DND-41 (cell line): ENCODE measurements at regions not wholly inside any gene's neighbourhood (a gene's known extent, or its start where the extent isn't known, plus 50 kb on each side); places are given as distances from the start of the nearest gene placed in this dataset.

Experiments
- ATAC-seq: fragments of 200-7000 bp; cut with Tn5 transposase; 3 replicates; pipeline ENCODE4 v1.9.1; 2021; ENCODE audit warnings: low read depth; ENCODE audit not compliant: insufficient read depth
- DNase-seq: peaks from one replicate; pipeline ENCODE4 v3.0.0-alpha.2; 2020
- H2AFZ ChIP-seq: 2 replicates; pipeline ENCODE4 v1.6.0; 2012; ENCODE audit warnings: low read depth, low read length
- H3K27ac ChIP-seq: 2 replicates; pipeline ENCODE4 v1.5.1; 2012; ENCODE audit warnings: low read length, inconsistent platforms
- H3K27me3 ChIP-seq: fragments of 200-600 bp; sonication (generic); 2 replicates; pipeline ENCODE4 v1.6.0; 2012; ENCODE audit warnings: low read length, mild to moderate bottlenecking, inconsistent platforms; ENCODE audit not compliant: insufficient read depth, poor library complexity
- H3K36me3 ChIP-seq: 2 replicates; pipeline ENCODE4 v1.5.1; 2012; ENCODE audit warnings: low read length, inconsistent platforms; ENCODE audit not compliant: insufficient read depth
- H3K4me1 ChIP-seq: 2 replicates; pipeline ENCODE4 v1.5.1; 2012; ENCODE audit warnings: mild to moderate bottlenecking, low read length; ENCODE audit not compliant: insufficient read depth
- H3K4me2 ChIP-seq: 2 replicates; pipeline ENCODE4 v1.6.0; 2012; ENCODE audit warnings: mild to moderate bottlenecking, moderate library complexity, low read length, inconsistent platforms; ENCODE audit not compliant: insufficient read depth
- H3K4me3 ChIP-seq, 2 experiments: fragments of 200-600 bp in 1 of 2; shearing (Covaris generic) in 1 of 2; 2 replicates each; pipeline ENCODE4 v1.5.1; 2012 to 2016; ENCODE audit warnings: inconsistent platforms in 2 of 2, low read length in 2 of 2, mild to moderate bottlenecking in 2 of 2, low read depth in 1 of 2, moderate library complexity in 1 of 2
- H3K79me2 ChIP-seq: 2 replicates; pipeline ENCODE4 v1.6.0; 2012; ENCODE audit warnings: low read length, inconsistent platforms; ENCODE audit not compliant: insufficient read depth
- H3K9ac ChIP-seq: 2 replicates; pipeline ENCODE4 v1.6.0; 2012; ENCODE audit warnings: low read depth, mild to moderate bottlenecking, inconsistent platforms, low read length, moderate library complexity
- H3K9me3 ChIP-seq: 2 replicates; pipeline ENCODE4 v1.5.1; 2012; ENCODE audit warnings: low read length, moderate library complexity, mild to moderate bottlenecking, inconsistent platforms; ENCODE audit not compliant: insufficient read depth, severe bottlenecking
- H4K20me1 ChIP-seq: 2 replicates; pipeline ENCODE4 v1.6.0; 2012; ENCODE audit warnings: low read length; ENCODE audit not compliant: insufficient read depth
- EZH2 ChIP-seq: IDR thresholded peaks from 3 replicates; pipeline ENCODE4 v1.6.1; 2012; ENCODE audit warnings: borderline replicate concordance, low read depth, mild to moderate bottlenecking, moderate library complexity, low read length, inconsistent platforms; ENCODE audit not compliant: severe bottlenecking
- TF ChIP-seq, protein P1 (sequence below): IDR thresholded peaks from 2 replicates; pipeline ENCODE4 v1.5.1; 2012; ENCODE audit warnings: borderline replicate concordance, low read length, moderate library complexity, mild to moderate bottlenecking; ENCODE audit not compliant: poor library complexity, severe bottlenecking; ENCODE audit errors: extremely low read depth

DNA sequence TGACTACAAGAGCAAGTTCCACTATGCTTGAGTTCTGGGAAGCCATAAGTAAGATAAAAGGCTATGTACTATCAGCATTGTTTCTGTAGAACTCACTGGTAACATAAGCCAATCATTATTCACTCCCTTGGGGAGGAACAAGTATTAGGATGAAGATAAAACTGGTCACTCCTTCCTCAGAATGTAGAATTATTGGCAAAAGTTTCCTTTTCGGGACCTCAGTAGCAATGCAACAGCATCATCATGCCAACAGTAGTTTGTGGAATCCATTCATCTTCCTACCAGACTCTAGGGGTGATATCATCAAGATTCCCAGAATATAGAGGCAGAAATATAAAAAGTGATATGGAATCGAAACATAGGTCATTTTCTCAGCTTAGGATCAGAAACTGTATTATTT, 209.5 kb downstream of the PLOD2 start:
- Histone ChIP-seq H3K79me2 (no peaks in the 10 kb centered on the region), H3K4me3 (no peak overlapping the region), H3K27ac (no peak overlapping the region), H3K36me3 (no peaks in the 10 kb centered on the region), H3K27me3 (no peaks in the 10 kb centered on the region), H3K4me1 (no peaks in the 10 kb centered on the region), H4K20me1 (no peaks in the 10 kb centered on the region), H3K9me3 (no peaks in the 10 kb centered on the region), H3K4me2 (no peak overlapping the region), H3K9ac (no peak overlapping the region), H2AFZ (no peak overlapping the region)
- ATAC-seq (no peak), DNase-seq (no peak)
- no peak for TF ChIP-seq EZH2
- TF ChIP-seq, protein P1, sequence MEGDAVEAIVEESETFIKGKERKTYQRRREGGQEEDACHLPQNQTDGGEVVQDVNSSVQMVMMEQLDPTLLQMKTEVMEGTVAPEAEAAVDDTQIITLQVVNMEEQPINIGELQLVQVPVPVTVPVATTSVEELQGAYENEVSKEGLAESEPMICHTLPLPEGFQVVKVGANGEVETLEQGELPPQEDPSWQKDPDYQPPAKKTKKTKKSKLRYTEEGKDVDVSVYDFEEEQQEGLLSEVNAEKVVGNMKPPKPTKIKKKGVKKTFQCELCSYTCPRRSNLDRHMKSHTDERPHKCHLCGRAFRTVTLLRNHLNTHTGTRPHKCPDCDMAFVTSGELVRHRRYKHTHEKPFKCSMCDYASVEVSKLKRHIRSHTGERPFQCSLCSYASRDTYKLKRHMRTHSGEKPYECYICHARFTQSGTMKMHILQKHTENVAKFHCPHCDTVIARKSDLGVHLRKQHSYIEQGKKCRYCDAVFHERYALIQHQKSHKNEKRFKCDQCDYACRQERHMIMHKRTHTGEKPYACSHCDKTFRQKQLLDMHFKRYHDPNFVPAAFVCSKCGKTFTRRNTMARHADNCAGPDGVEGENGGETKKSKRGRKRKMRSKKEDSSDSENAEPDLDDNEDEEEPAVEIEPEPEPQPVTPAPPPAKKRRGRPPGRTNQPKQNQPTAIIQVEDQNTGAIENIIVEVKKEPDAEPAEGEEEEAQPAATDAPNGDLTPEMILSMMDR, result no peak

DNA sequence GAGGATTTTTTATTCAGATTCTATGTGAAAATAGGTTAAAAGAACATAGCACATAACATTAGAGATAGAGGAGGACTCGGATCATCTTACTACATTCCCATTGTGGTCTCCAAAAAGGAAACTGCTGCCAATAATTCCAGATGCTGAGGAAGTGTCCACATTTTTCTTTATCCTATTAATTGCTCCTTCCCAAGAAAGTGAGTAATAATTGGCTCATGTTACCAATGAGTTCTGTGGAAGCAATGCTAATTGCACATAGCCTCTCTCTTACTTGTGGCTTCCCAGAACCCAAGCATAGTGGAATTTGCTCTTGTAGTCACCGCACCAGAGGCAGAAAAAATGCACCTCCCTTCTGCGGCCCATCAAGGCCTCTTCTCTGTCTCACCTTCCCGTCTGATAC, 208.4 kb downstream of the PLOD2 start:
- Histone ChIP-seq H4K20me1 (no peaks in the 10 kb centered on the region), H2AFZ (no peak overlapping the region), H3K4me2 (no peak overlapping the region), H3K27me3 (no peaks in the 10 kb centered on the region), H3K4me1 (no peaks in the 10 kb centered on the region), H3K27ac (no peak overlapping the region), H3K79me2 (no peaks in the 10 kb centered on the region), H3K9ac (no peak overlapping the region), H3K9me3 (no peaks in the 10 kb centered on the region), H3K4me3 (no peak overlapping the region), H3K36me3 (no peaks in the 10 kb centered on the region)
- ATAC-seq (no peak), DNase-seq (no peak)
- TF ChIP-seq, protein P1, result no peak
- no peak for TF ChIP-seq EZH2

DNA sequence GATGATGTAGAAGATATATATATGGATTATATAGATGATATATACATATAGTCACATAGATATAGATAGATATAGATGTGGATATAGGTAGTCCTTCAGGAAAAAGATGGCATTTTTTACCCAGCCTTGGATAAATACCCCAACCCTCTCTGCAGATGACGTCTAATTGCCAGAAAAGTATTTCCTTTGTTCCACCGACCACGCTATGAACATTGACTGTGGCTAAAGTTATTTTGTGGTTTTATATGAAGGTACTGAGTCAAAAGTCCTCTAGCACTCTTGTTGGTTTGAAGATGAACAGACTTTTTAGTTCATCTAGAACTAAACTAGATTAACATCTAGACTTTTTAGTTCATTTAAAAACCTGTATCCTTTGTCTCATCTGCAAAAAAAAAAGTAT, 207.7 kb downstream of the PLOD2 start:
- TF ChIP-seq EZH2, result no peak
- TF ChIP-seq, protein P1, result no peak
- H2AFZ ChIP-seq, result no peak overlapping the region
- DNase-seq (no peak), ATAC-seq (no peak)
- no peak overlapping the region for H3K27ac ChIP-seq
- no peaks in the 10 kb centered on the region for H3K79me2 ChIP-seq
- no peak overlapping the region for H3K4me2 ChIP-seq
- no peaks in the 10 kb centered on the region for H3K4me1 ChIP-seq
- no peaks in the 10 kb centered on the region for H3K36me3 ChIP-seq
- no peaks in the 10 kb centered on the region for H3K27me3 ChIP-seq
- no peak overlapping the region for H3K9ac ChIP-seq
- no peaks in the 10 kb centered on the region for H3K9me3 ChIP-seq
- no peak overlapping the region for H3K4me3 ChIP-seq
- no peaks in the 10 kb centered on the region for H4K20me1 ChIP-seq
